Hematopoietic multipotent progenitor cell (in vitro differentiated cells): ENCODE measurements at regions not wholly inside any gene's neighbourhood (a gene's known extent, or its start where the extent isn't known, plus 50 kb on each side); places are given as distances from the start of the nearest gene placed in this dataset.

Experiments used
- DNase-seq, 3 donors: peaks; one replicate each; pipeline ENCODE4 v3.0.0-alpha.2; 2011 to 2015; ENCODE audit warnings: low read depth in 2 of 3, low spot score in 2 of 3

DNA sequence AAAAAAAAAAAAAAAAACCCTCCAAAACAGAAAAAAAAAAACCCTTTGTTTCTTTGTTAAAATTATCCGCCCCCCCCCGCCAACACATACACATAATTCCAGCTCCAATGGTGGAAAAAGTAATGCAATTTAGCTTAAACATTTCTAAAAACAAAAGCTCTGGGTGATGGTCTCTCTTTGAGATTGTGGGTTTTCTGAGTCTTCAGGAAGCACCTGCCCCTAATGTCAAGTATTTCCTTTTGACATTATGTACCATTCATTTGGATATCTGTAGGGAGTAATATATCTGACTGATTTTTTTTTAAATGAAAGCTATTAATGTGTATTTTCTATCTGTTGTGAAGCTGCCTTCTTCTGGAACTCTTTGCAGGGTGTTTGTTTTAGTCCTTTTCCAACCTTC, 389.7 kb downstream of the TAF11L14 start:
- DNase-seq, result peak in 2 of 3 donors; percentile 36 to 81

DNA sequence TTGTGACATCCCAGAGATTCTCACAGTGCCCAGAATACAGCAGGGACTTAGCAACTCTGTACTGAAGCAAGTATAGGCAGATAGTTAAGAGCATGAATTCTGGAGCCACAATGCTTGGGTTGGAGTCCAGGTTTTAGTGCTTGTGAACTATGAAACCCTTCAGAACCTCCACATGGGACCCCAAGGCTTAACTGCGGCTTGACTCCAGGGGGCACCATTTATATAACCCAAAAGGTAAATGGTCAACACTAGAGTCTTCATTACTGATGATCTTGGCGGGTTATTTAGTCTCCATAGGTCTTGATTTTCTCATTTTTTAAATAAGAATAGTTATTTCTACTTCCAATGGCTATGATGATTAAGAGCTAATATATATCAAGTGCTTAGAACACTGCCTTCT, 390.3 kb downstream of the TAF11L14 start:
- no peak for DNase-seq

DNA sequence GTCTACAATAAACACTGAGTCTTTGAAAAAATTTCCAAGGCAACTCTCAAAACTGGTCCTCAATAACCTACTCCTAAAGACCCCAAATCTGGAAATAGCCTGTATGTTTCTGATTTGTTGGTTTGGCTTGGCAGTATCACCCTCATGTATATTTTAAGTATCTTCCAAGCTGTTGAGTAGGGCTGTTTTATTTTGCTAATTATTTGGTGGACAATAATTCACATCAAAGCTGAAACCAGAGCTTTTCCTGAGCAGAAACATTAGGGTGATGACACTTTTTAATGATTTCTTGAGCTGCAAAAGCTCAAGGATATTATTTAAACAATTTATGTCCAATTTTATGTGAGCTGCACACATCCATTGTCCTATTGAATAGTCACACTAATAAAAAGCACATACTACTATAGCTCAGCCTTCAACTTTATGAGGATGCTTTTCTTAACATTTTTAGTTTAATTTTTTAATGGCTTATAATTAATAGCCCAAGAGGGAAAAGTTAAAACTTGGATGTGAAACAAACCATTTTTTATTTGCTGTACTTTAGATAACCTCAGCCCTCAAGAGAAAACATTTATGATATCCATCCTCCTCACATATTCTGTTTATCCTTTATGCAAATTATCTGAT, 393.1 kb downstream of the TAF11L14 start:
- no peak for DNase-seq

DNA sequence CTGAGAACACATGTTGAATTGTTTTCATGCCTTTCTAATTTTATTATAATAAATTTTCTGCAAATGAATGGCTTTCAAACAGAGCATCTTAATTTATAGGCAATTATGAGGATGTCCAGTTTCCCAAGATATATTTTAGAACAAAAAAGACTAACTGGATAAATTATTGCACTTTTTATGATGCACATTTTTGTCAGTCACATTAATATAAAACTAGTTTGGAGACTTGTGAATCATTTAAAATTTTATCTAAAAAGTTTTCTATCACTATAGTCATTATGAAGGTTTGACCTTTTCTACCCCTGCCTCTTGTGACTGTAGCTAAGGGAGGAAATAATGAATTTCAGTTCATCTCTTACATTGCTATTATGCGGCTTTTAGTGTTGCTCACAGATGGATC, 393.8 kb downstream of the TAF11L14 start:
- no peak for DNase-seq

DNA sequence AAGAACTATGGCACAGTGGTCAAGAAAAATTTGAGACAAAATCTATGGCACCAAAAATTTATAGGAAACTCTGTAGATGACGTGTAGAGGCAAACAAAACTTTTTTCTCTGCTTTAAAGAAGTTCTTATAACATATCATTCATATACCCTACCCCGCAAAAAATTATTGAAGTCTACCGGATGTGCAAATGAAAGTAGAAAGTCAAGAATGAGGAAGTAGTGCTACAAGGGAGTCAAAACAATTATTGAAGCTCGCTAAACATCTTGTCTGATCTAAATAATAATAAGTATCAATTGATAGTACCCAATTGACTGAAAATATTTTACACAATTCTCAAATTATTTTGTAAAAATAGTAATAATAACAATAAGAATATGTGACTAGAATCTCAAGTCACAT, 398.5 kb downstream of the TAF11L14 start:
- DNase-seq, result peak in 1 of 3 donors; percentile 29

DNA sequence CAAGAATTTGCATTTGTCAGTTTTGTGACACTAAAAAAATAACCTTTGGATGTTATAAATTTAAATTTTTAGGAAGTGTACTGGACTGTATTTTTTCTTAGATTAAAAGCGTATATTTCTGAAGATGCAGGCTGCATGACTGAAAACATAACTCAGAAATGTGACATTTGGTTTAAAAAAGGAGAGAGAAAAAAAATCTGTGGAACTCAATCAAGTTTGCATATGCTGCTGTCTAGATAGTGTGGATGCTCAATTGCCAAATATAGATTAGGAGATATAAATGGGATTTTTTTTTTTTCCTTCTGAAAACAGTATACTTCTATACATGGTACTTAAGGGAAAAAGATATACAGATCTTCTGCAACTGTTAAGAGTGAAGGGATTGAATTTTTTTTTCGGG, 402.3 kb downstream of the TAF11L14 start:
- DNase-seq, result no peak

DNA sequence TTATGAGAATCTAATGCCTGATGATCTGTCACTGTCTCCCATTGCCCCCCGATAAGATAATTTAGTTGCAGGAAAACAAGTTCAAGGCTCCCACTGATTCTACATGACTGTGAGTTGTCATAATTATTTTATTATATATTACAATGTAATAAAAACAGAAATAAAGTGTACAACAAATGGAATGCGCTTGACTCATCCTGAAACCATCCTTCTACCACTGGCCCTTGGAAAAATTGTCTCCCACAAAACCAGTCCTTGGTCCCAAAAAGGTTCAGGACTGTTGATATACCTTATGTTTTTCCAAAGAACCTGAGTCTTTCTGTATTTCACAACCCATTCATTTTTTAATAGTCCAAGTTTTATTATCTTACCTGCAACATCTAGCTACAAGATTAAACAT, 403.5 kb downstream of the TAF11L14 start:
- no peak for DNase-seq

DNA sequence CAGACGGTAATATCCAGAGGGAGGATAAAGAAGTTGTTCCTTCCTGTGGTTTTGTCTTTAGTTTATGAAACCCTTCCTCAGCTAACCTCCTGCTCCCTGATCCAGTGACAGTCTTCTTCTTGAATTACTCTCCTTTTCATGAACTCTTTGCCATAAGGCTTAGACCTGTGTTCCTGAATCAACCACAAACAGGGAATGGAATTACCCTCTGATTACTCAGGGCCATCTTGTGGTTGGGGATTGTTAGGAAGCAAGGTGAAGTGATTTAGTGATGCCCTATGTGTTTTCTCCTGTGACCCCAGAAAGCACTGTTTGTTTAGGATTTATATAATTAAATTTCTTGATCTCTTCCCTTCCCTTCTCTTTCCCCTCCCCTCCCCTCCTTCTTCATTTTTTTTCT, 409.1 kb downstream of the TAF11L14 start:
- no peak for DNase-seq

DNA sequence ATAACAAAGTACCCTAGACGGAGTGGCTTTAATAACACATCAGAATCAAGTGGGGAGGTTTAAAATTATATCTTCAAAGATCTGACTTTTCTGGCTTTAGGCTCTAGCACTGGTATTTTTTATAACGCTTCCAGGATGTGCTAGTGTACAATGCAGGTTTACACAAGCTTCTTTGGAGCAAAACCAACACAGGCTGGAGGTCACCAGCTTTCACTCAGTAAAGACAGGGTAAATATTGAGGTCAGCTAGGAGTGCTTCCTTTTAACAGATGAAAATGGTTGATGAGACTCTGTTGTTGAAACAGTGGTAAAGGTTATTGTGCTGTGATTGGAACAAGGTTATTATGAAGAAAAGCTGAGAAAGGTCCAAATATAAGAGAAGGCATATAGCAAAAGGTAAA, 414.2 kb downstream of the TAF11L14 start:
- DNase-seq, result no peak

DNA sequence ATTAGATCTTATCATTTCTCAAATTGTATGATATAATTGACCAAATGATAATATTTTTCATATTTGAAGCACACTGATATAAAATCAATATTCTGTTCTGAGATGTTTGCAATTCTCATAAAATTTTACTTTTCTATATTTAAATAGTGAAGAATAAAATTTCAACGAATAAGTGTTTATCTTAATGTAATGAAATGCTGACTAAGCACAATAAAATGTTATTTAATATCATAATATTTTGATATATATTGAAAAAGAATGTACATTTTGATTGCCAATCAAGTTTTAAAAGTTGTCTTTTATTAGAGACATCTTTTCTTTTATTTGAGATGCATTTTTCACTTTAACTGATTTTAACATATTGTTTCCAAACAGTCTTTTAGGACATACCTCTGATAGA, 416.1 kb downstream of the TAF11L14 start:
- no peak for DNase-seq

DNA sequence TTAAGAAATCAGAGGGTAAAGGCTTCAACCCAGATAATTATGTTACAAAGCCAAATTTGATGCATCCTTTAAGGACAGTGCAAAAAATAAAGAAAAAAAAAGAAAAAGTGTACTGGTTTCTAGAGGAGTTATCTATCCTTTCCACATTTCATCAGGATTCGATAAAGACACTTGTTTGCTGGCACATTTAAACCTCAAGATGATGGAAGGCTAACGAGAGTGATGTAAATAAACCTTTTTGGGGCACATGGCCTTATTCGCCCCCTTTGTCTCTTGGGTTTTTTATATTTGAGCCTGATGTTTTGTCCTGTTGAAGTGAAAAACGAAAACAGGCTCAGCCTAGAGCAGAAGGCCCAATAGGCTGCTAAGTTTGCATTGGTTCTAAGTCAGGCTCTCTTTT, 416.5 kb downstream of the TAF11L14 start:
- DNase-seq, result peak in 1 of 3 donors; percentile 3

DNA sequence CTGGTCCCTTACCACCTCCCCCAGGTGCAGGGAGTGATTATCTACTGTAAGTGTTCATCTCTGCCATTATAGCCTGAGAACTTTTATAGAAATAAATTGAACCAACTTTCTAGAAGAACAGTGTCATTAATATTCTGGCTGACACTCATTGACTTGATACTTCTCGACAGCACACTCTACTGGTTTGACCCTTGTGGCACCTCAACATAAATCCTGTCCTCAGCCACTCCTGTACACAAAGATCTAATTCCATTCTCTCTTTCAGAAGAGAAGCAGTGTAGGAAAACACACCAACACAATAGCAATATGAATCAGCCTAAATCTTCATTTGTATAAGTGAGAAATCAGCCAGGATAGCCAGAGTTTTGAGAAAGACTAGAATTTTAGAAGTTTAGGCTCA, 417.7 kb downstream of the TAF11L14 start:
- DNase-seq, result peak in 1 of 3 donors; percentile 29

DNA sequence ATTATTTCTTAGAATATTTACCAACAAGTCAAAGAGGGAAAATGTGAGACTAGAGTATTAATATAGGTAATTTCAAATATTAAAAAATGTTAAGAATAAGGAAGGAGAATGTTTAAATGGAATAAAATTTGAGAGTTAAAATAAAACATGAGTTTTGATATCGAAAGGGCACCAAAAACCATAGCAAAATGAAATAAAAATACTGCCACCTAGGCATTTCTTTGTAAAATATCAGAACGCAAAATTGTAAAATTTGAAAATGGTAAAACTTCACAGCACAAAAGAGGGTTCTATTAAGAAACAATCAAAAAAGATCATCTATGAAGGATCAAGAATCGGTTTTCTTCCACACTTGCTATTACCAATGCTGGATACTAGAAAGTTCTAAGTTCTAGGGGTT, 418.3 kb downstream of the TAF11L14 start:
- DNase-seq, result no peak

DNA sequence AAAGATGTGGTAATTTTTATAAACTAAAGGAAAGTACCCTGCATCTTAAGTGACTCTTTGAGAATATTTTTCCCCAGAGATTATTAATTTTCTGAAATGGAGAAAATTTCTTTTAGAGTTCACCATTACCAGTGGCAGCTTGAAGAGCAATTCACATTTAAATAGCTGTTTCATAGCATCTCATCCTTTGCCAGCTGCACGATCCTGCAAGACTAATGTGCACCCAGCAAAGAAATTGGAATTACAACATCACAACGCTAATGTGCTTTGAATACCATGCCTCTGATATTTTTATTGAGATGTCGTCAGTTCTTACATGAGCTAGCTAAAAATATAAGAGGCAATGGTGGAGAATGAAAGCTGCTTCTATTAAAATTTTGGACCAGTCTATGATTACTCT, 423.5 kb downstream of the TAF11L14 start:
- no peak for DNase-seq

DNA sequence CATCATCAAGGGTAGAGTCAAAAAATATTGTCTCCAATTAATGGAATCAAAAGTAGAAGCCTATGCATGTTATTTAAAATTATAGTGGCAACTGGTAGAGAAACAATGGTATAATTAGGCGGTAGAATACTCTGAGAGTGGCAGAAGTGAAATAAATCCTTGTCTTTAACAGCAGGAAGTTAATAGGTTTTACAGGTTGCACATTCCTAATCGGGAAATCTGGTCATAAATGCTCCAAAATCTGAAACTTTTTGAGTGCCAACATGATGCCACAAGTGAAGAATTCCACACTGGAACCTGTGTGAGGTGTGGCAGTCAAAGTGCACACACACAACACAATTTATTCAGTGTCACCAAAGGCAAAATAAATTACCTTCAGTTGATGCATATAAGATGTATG, 433.4 kb downstream of the TAF11L14 start:
- no peak for DNase-seq

DNA sequence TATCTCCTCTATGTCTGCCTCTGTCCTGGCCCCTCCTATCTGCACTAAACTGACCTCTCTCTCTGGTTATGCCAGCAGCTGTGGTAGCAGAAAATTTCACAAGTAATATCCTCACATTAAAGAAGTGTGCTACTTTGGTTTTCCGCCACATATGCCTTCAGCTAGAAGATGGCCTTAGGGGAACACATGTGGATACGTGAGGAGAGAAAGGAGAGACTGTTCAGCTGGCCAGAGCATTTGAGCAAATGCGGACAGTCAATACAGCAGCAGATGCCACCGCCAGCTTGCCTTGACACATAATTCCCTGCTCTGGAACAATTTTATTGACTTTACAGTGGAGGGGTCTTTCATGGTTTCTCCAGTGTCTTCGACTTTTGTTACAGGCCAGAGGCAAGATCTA, 434.6 kb downstream of the TAF11L14 start:
- DNase-seq, result no peak

DNA sequence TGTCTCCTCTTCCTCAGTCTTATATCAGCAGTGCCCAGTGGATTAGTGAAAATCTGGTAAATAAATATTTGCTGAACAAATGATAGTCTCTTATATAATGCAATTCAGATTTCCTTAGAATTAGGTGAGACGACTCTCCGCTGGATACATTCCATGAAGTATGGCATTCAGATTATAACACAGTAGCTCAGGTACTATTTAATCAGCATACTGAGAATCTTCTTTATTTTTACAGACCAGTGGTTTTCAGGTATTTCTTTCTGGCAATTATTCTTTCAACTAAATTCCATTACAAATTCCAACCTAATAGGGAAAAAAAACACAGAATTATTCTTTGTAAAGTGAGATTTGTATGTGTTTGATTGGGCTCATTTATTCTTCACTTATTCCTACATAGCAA, 435.5 kb downstream of the TAF11L14 start:
- DNase-seq, result no peak

DNA sequence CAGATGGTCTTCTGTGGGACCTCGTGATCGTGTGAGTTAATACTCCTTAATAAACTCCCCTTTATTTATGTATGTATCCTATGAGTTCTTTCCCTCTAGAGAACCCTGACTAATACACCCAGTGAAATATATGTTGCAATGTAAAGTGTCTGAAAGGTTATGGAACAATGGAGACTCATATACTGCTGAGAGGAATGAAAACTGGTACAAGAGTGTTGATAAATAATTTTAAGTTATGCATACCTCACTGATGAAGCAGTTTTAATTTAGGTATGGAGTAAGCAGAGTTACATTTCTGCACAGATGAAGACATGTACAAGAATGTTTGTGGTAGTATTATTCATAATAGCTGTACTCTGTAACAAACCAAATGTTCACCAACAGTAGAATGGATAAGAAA, 438.3 kb downstream of the TAF11L14 start:
- DNase-seq, result no peak

DNA sequence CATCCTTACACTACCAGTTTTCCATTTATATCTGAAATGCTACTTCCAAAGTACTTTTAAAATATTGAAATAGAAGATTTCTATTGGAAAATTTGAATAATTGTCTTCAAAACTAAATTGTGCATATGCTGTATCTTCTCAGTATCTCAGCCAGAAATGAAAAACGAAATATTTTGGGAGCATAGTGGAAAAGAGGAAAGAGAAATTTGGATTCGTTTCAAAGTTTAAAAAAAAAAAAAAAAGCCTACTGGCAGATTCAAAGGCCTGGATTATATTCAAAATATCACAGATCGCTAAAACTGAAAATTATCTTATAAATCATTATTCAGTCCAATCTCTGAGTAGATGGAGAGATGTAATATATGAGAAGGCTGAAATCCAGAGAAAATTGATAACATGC, 440.7 kb downstream of the TAF11L14 start:
- no peak for DNase-seq

DNA sequence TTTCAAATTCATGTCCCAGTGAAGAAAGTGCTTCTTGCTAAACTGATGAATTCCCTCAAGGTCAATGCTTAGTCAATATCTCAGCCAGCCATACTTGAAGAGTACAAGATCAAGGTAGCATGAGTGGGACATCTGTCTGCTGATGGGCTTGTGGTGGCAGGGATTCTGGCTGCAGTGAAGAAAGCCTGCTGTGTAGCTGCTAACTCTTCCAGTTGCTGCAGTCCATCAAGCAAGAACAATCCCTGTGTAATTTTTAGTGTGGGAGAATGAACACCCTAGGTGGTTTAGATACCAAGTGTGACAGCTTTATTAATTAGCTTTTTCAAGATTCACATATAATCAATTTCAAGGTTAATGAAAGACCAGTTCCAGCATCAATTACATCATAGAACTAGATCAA, 443.9 kb downstream of the TAF11L14 start:
- no peak for DNase-seq

DNA sequence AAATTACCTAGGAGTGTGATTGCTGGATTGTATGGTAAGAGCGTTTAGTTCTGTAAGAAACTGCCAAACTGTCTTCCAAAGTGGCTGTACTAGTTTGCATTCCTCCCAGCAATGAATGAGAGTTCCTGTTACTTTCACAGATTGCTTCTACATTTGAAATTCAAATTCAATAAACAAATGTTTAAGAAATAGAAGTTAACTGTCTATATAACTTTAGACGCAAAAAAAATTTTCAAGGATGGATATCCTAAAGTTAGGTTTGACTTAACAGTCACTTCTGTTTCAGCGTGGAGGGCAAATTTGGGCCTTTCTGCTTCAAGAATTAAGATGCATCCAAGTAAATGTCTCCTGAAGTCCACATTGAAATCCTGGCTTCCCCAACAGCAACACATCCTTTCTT, 445.6 kb downstream of the TAF11L14 start:
- no peak for DNase-seq

DNA sequence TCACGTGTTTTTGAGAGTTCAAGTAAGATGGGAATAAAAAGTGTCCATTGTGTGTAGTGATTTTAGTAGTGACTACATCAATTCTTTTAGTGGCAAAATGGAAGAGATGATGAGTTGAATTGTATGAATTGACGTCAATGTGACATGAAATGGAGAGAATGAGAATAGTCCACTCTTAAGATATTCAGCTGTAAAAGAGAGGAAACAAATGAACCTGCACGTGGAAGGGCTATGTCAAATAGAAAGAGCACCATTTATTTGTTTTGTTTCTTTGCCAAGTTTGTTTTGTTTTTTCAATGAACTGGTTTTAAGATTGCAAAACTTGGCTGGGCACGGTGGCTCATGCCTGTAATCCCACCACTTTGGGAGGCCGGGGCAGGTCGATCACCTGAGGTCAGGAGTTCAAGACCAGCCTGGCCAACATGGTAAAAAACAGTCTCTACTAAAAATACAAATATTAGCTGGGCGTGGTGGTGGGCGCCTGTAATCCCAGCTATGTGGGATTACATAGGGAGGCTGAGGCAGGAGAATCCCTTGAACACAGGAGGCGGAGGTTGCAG, 453.8 kb downstream of the TAF11L14 start:
- no peak for DNase-seq

DNA sequence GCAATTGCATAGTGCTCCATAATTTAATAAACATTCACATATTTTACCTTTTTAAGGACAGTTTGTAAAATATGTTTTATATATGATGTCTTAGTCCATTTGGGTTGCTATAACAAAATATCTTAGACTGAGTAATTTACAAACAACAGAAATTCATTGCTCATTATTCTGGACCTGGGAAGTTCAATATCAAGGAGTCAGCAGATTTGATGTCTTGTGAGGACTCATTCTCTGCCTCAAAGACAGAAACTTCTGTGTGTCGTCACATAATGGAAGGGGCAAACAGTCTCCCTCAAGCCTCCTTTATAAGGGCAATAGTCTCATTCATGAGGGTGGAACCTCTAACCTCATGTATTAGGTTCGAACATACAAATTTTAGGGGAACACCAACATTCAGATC, 455.9 kb downstream of the TAF11L14 start:
- no peak for DNase-seq
